ENCODE measurements at regions not wholly inside any gene's neighbourhood (a gene's known extent, or its start where the extent isn't known, plus 50 kb on each side); places are given as distances from the start of the nearest gene placed in this dataset.

DNA sequence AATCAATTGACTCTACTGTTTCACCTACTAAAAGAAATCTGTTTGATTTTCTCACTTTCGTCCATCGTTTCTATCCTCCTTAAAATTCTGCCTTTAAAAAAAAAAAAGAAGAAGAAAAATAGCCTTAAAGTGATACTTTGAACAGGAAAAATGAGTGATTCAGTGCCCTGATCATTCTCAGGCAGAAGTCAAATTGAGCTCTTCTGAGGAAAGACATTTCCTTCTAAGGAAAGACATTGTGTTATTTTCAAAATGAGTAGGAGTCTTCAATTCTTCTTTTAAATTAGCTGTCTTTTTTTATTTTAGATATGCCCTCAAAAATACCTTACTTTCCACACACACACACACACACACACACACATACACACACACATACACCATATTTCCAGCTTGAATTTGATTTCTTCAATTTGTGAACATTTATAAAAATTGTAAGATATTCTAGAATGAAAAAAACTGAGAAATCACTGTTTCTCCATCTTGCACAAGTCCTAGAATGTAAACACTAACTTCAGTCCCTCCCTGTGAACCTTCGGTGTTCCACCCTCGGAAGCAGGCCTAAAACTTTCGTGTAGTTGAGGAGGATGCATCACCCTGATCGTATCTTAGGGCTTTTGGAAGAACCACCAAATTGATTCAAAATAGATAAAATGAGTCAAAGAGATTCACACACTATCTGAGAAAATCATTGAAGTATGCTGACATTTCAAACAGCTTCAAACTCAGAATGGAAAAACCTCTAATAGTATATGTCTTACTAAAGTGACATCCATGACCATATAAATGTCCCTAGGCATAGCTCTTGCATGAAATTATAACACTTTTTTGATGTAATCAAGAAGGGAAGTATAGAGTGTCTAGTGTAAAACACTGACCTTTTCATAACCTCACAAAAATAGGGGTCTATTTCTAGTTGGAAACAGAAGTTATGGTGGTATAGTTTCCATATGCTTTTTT is 270.8 kb downstream of the GATA3 start:
- no peak for FAIRE-seq
- no peak overlapping the region for H3K4me2 ChIP-seq
- TF ChIP-seq ZC3H11A (IDR thresholded peaks at IDR 0.05), result no peak
- TF ChIP-seq CBX2 (IDR thresholded peaks at IDR 0.05; ENCODE audit: borderline replicate concordance, low read depth), result no peak
- TF ChIP-seq FOSL2 (IDR thresholded peaks at IDR 0.05), result no peak
- TF ChIP-seq FOSL2 (CRISPR knock-in tag; IDR thresholded peaks at IDR 0.05), result no peak
- TF ChIP-seq HDAC2 (IDR thresholded peaks at IDR 0.05), result no peak
- TF ChIP-seq JUN (IDR thresholded peaks at IDR 0.05), result no peak
- no peak for TF ChIP-seq ZSCAN20 (CRISPR knock-in tag; IDR thresholded peaks at IDR 0.05)
- TF ChIP-seq, protein P1, sequence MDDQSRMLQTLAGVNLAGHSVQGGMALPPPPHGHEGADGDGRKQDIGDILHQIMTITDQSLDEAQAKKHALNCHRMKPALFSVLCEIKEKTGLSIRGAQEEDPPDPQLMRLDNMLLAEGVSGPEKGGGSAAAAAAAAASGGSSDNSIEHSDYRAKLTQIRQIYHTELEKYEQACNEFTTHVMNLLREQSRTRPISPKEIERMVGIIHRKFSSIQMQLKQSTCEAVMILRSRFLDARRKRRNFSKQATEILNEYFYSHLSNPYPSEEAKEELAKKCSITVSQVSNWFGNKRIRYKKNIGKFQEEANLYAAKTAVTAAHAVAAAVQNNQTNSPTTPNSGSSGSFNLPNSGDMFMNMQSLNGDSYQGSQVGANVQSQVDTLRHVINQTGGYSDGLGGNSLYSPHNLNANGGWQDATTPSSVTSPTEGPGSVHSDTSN (IDR thresholded peaks at IDR 0.05), result no peak
- TF ChIP-seq GATA3 (IDR thresholded peaks at IDR 0.05; ENCODE audit: borderline replicate concordance), result no peak
- TF ChIP-seq PHF8 (IDR thresholded peaks at IDR 0.05; ENCODE audit: borderline replicate concordance, low read depth), result no peak
- no peak for TF ChIP-seq POLR2A (IDR thresholded peaks at IDR 0.05; ENCODE audit: low read length)
- 72% methylated on average over 6 of the region's 6 CpGs for WGBS (ENCODE audit: missing lambda C conversion rate)
- no peaks in the 10 kb centered on the region for H3K9me3 ChIP-seq
- ChIA-PET CTCF (no interaction called here), POLR2A (no interaction called here)
- no peak for ATAC-seq
- DNase-seq (ENCODE audit: low read depth in 1 of 2, low spot score in 1 of 2), result no peak
- no peak overlapping the region for H3K27ac ChIP-seq
- no peaks in the 10 kb centered on the region for H3K4me1 ChIP-seq
- H3K4me3 ChIP-seq, result no peak overlapping the region

DNA sequence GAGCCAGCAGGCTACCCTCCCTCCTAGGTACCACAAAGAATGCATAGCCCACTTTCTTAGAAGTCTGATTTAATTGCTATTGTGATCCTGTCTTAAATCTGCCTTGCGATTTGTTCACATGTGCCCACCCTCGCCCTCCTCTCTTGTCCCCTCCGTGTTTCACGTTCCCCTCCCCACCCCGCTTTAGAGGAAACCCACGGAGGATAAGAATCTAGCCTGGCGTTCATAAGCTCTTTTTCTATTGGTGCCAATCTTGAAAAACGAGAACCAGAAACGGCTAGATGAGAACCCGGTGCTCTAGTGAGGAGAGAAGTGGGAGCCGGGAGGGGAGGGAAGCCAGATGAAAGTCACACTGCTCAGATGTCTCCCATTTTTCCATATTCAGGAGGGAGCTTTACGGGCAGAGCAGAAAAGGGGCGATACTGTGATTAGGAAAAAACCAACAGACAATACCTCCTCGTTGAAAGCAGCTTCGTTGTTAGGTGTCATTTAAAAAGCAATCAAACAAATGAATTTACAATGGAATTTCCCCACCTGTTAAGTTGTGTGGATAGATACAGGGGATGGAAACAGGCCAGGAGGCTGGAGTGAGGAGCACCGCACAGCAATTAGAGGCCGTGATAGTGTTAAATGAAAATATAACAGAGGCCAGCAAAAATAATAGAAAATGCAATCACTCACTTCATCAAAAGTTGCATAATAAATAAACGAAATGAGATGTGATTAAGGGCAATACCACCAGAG is 272.1 kb downstream of the GATA3 start:
- Histone ChIP-seq H3K27ac (no peak overlapping the region), H3K4me2 (no peak overlapping the region)
- no peak for FAIRE-seq

More for the DNA sequence above, 272.1 kb downstream of the GATA3 start:
- Histone ChIP-seq H3K9me3 (no peaks in the 10 kb centered on the region), H3K4me3 (no peak overlapping the region), H3K4me1 (no peaks in the 10 kb centered on the region)
- CTCF ChIA-PET, result interaction anchor here (0.6 kb wide), 1 partner anchor 39 kb away, joined by 3 read pairs; no protein-coding TSS in a partner anchor
- TF ChIP-seq ESRRA (IDR thresholded peaks at IDR 0.05; ENCODE audit: borderline replicate concordance, low read length) (no peak), POLR2AphosphoS2 (conservative IDR thresholded peaks at IDR 0.05; ENCODE audit: low read length) (no peak), RAD21 (conservative IDR thresholded peaks at IDR 0.05 in 1 of 2, IDR thresholded peaks at IDR 0.05 in 1 of 2) (no peak), USF2 (IDR thresholded peaks at IDR 0.05) (no peak), HOXA7 (CRISPR knock-in tag; IDR thresholded peaks at IDR 0.05) (no peak), RCOR1 (IDR thresholded peaks at IDR 0.05; ENCODE audit: low read depth, low read length) (no peak), GATA3 (IDR thresholded peaks at IDR 0.05; ENCODE audit: borderline replicate concordance) (no peak), RARB (CRISPR knock-in tag; IDR thresholded peaks at IDR 0.05) (no peak), ZC3H11A (IDR thresholded peaks at IDR 0.05) (no peak), EHF (CRISPR knock-in tag; IDR thresholded peaks at IDR 0.05) (no peak), TP53 (CRISPR knock-in tag; IDR thresholded peaks at IDR 0.05) (no peak)
- TF ChIP-seq, protein P2, sequence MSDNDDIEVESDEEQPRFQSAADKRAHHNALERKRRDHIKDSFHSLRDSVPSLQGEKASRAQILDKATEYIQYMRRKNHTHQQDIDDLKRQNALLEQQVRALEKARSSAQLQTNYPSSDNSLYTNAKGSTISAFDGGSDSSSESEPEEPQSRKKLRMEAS (IDR thresholded peaks at IDR 0.05), result no peak
- TF ChIP-seq, protein P3, sequence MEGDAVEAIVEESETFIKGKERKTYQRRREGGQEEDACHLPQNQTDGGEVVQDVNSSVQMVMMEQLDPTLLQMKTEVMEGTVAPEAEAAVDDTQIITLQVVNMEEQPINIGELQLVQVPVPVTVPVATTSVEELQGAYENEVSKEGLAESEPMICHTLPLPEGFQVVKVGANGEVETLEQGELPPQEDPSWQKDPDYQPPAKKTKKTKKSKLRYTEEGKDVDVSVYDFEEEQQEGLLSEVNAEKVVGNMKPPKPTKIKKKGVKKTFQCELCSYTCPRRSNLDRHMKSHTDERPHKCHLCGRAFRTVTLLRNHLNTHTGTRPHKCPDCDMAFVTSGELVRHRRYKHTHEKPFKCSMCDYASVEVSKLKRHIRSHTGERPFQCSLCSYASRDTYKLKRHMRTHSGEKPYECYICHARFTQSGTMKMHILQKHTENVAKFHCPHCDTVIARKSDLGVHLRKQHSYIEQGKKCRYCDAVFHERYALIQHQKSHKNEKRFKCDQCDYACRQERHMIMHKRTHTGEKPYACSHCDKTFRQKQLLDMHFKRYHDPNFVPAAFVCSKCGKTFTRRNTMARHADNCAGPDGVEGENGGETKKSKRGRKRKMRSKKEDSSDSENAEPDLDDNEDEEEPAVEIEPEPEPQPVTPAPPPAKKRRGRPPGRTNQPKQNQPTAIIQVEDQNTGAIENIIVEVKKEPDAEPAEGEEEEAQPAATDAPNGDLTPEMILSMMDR (IDR thresholded peaks at IDR 0.05), result no peak
- no peak for ATAC-seq
- POLR2A ChIA-PET, result no interaction called here
- 86% methylated on average over 18 of the region's 18 CpGs for WGBS (ENCODE audit: missing lambda C conversion rate)
- no peak for DNase-seq (ENCODE audit: low read depth in 1 of 2, low spot score in 1 of 2)
